CD4-positive, alpha-beta T cell treated with Interleukin-17A for 1 hour (primary cell): ENCODE measurements at regions not wholly inside any gene's neighbourhood (a gene's known extent, or its start where the extent isn't known, plus 50 kb on each side); places are given as distances from the start of the nearest gene placed in this dataset.

Experiments used
- DNase-seq: peaks from one replicate; pipeline ENCODE4 v3.0.0-alpha.2; 2020

GRCh38 chr4:98758182-98758581 lies 99.8 kb upstream of the TSPAN5 start:
- no peak for DNase-seq

- DNase-seq, result no peak
Measured at GRCh38 chr4:98754736-98755135, 96.3 kb upstream of the TSPAN5 start.

GRCh38 chr4:98749206-98749605 lies 90.8 kb upstream of the TSPAN5 start:
- DNase-seq, result no peak

- no peak for DNase-seq
Measured at GRCh38 chr4:98748609-98749008, 90.2 kb upstream of the TSPAN5 start.

- DNase-seq, result no peak
Measured at GRCh38 chr4:98747393-98748091, 89.1 kb upstream of the TSPAN5 start.

- no peak for DNase-seq
Measured at GRCh38 chr4:98746936-98747335, 88.5 kb upstream of the TSPAN5 start.

GRCh38 chr4:98746530-98746929 lies 88.1 kb upstream of the TSPAN5 start:
- no peak for DNase-seq

GRCh38 chr4:98745366-98745765 lies 87.0 kb upstream of the TSPAN5 start:
- no peak for DNase-seq

- DNase-seq, result no peak
Measured at GRCh38 chr4:98744372-98745150, 86.2 kb upstream of the TSPAN5 start.

- DNase-seq, result no peak
Measured at GRCh38 chr4:98741952-98742351, 83.5 kb upstream of the TSPAN5 start.

GRCh38 chr4:98739751-98740150 lies 81.3 kb upstream of the TSPAN5 start:
- no peak for DNase-seq

- no peak for DNase-seq
Measured at GRCh38 chr4:98733601-98734000, 75.2 kb upstream of the TSPAN5 start.

- DNase-seq, result no peak
Measured at GRCh38 chr4:98728871-98729270, 70.5 kb upstream of the TSPAN5 start.

- no peak for DNase-seq
Measured at GRCh38 chr4:98728433-98728832, 70.0 kb upstream of the TSPAN5 start.

- DNase-seq, result no peak
Measured at GRCh38 chr4:98722000-98722399, 63.6 kb upstream of the TSPAN5 start.

GRCh38 chr4:98720871-98721480 lies 62.6 kb upstream of the TSPAN5 start:
- no peak for DNase-seq

GRCh38 chr4:98716796-98717195 lies 58.4 kb upstream of the TSPAN5 start:
- DNase-seq, result no peak

- no peak for DNase-seq
Measured at GRCh38 chr4:98712607-98713006, 54.2 kb upstream of the TSPAN5 start.

- DNase-seq, result no peak
Measured at GRCh38 chr4:98711526-98711925, 53.1 kb upstream of the TSPAN5 start.

- no peak for DNase-seq
Measured at GRCh38 chr4:98710831-98711230, 52.4 kb upstream of the TSPAN5 start.
